HG03378 (cell line): ENCODE measurements at regions not wholly inside any gene's neighbourhood (a gene's known extent, or its start where the extent isn't known, plus 50 kb on each side); places are given as distances from the start of the nearest gene placed in this dataset.

Experiments
- ATAC-seq: cut with Tn5 transposase; IDR thresholded peaks from one replicate; pipeline ENCODE4 v1.9.1; 2021; ENCODE audit warnings: mild to moderate bottlenecking, moderate library complexity; ENCODE audit not compliant: unreplicated experiment

- ATAC-seq, result no peak
These were observed 243.5 kb upstream of the SEMA6D start for GRCh38 chr15:47473832-47474231.

- no peak for ATAC-seq
These were observed 242.0 kb upstream of the SEMA6D start for GRCh38 chr15:47475336-47475735.

DNA sequence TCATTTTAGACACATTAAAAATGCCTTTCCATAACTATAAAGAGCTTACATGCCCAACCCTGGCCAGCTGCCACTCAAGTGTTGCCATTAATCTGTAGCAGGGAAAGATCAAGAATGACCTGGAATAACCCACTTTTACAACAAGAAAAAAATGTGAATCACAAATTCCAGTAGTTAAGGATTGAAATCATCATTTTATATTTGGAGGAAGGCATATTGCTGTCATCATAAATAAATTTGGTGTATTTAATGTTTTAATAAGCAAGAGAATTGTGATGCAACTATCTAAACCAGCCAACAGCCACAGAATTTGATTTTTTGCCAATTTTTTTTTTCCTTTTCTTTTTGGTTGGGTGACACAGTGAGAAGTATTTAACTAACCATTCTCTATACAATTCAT, 240.0 kb upstream of the SEMA6D start:
- ATAC-seq, result no peak

DNA sequence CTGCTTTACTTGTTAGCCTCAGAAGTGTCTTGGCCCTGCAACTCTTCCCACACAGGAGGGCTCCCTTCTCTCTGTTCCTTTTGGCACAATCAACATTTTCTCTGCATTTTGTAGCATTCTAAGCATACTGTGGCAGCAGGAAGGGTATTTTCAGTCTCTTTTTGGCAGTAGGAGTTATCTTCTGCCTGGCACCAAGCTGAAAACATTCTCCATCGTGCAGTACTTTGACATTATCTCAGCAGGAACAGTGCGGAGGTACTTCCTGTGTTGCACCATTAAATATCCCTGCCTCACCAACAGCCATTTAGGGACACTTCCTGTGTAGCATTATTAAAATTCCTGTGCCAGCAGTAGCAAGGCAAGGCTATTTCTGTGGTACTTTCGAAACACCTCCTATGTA, 233.2 kb upstream of the SEMA6D start:
- no peak for ATAC-seq

DNA sequence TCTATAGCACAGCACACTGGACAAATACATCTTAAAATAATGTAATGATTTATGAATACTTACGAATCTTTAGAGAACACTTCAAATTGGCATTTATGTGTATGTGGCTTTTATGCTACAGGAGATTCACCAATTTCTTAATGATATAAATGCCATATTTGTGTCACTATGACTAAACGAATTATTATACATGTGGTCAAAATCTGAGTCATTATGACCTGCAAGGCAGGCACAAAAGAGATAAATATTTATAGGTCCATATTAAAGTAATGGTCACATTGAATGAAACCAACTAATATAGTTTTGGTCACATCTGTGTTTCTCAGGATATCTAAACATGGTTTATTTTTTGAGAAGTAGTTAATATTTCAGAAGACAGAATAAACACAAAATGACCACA, 232.3 kb upstream of the SEMA6D start:
- ATAC-seq, result no peak

DNA sequence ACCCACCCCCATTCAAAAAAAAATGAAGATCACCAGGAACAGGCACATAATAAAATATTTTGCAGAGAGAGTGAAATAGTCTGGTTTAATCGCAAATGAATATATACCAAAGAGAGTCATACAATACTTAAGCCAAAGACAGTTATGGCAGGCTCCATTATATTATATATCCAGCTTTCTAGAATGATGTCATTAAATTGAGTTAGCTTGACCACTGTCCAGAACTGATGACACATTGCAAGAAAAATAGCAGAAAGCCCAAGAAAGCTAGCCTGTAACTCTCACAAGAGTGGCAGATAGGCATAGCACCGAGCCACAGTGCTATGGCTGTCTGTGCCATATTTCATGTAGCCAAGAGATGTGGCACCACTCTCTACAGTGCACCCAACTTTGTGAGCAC, 231.9 kb upstream of the SEMA6D start:
- no peak for ATAC-seq

DNA sequence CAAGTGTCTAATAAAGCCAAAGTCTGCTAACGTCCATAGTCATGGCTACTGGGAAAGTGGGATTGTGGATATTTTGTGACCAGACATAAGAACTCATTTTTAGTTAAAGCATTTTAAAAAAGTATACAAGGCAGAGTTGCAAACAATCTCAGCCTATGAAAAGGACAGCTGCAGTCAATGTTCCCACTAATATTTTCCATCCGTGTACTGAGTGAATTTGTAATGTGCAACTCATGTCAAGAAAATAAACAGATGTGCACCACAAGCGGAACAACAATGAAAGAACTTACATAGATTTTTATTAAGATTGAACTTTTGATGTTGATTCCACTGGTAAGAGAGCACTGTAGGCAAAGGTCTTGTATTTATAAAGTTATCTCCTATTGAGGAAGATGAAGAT, 231.3 kb upstream of the SEMA6D start:
- ATAC-seq, result no peak

DNA sequence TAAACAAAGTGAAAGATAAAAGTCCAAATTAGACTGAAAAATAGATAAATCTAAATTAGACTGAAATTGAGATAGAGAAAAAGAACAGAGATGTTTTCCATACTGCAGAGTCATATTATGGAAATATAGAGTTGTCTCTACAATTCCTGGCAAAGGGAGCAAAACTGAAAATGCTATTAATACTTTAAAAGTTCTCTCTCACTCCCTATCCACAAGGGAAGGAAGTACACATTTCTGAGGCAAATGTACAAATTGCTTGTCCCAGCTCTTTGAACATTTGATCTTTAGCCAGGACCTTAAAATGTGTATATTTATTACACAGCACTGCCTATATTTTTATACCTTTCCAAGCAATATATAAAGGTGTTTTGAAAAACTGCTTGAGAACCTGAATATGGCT, 225.1 kb upstream of the SEMA6D start:
- ATAC-seq, result no peak

DNA sequence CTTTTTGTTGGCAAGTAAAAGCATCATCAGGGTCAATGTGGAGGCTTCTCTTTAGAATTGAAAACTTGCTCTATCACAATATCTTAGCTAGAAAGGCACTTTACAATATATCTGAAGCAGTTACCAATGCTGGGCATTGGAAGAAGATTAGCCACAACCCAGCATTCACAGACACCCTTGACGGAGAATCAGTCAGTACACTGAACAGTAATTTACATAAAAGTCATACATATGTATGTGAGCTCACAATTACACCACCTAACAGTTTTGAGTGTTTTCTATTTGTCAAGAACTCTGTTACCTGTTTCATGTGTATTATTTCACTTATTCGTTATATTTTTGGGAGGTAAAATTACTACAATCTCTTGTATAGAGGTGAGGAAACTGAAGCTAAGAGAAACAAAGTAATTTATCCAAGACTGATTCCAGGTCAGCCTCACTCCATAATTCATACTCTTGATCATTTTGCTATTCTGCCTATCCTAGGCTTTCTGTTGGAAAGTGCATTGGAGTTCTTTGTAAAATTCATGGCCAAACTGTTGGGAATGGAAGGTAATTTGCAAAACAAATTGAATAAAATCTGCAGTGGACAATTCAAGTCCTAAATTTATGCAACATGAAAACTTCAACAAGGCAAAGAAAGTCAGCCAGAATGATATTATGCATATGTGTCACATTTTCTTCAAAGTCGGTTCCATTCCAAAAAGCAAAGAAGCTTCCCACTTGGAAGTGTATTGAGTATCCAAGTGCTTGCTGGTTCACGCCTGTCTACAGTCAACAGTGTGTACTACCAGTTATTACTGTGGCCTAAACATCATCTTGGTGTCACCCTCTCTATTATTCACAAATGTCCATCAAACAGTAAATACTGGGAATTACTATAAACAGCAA, 223.7 kb upstream of the SEMA6D start:
- ATAC-seq, result no peak

GRCh38 chr15:47496343-47497185, 220.7 kb upstream of the SEMA6D start:
- no peak for ATAC-seq

GRCh38 chr15:47500842-47501241, 216.5 kb upstream of the SEMA6D start:
- no peak for ATAC-seq

- ATAC-seq, result no peak
These were observed 215.3 kb upstream of the SEMA6D start for GRCh38 chr15:47502041-47502440.

DNA sequence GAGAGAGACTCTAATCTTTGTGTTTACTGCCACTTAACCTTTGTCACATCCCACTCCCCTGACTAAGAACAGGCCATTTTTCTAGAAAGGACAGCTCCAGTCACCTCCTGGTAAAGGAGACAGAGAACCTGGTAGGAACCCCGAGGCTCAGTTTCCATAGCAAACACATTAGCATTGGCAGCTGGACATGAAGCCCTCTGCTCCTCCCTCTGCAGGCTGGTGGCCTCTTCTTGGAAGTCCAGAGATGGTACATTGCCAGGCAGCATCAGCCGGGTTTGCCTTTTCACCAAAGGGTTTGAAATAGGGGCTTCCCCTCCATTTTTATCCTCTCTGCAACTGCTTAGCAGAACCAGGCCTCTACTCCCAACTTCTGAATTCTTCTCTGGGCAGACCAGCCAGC, 213.4 kb upstream of the SEMA6D start:
- ATAC-seq, result no peak

GRCh38 chr15:47504624-47505256, 212.6 kb upstream of the SEMA6D start:
- no peak for ATAC-seq

- no peak for ATAC-seq
These were observed 211.5 kb upstream of the SEMA6D start for GRCh38 chr15:47505712-47506328.

DNA sequence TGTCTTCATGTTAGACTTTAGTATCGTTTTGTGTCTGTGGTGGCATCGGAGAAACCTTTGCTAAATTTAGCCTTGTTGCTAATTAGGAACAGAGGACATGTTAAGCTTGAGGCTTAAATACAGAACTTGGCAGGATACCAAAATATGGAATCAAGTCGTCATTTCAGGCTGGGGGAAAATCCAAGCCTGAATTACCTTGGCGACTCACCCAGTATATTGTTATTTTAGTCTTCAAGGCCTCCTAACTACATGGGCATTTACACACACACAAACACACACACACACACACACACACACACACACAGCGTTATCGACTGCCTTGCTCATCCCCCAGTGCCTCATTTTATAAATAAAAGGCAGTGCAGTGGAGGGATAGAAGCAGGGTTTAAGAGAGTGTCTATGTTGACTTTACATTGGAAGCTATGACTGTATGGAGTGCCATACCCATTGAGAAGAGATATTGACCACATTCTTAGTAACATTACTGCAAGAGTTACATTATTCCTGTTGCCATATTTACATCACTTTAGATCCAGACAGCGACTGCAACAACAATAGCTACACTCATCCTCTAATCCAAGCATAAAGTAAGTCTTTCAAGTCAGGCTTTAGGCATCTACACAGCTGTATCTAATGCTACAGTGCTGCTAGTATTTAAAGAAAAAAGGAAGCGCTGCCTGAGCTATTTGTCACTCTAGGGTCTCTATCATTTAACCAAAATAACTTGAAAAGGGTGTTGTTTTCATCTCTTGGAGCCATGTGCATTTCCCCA, 210.8 kb upstream of the SEMA6D start:
- no peak for ATAC-seq

- ATAC-seq, result no peak
These were observed 209.9 kb upstream of the SEMA6D start for GRCh38 chr15:47507221-47507985.

DNA sequence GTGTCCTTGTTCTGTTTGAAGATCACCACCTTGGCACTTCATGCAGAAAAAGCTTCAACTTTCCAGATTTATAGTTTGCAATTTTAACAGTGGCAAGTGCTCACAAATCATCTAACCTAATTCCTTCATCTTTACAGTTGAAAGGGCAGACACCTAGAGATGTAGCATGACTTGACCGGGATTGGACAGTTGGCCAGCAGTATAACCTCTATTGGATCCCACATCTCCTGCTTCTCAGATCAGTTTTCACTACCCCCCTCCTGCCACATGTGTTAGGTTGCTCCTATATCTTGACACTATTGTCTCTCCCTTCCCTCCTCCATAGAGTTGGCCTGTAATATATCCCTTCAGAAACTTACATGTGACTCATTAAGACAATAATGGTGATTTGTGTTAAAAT, 206.0 kb upstream of the SEMA6D start:
- no peak for ATAC-seq

GRCh38 chr15:47513471-47513870, 203.8 kb upstream of the SEMA6D start:
- ATAC-seq, result no peak

- no peak for ATAC-seq
These were observed 203.1 kb upstream of the SEMA6D start for GRCh38 chr15:47514200-47514652.
